Choroid plexus epithelial cell (primary cell): ENCODE measurements at regions not wholly inside any gene's neighbourhood (a gene's known extent, or its start where the extent isn't known, plus 50 kb on each side); places are given as distances from the start of the nearest gene placed in this dataset.

Experiments used
- DNase-seq: peaks from one replicate; pipeline ENCODE4 v3.0.0-alpha.2; 2010; ENCODE audit warnings: low read depth
- H3K4me3 ChIP-seq: 2 replicates; pipeline ENCODE4 v1.5.1; 2011; ENCODE audit warnings: low read depth, mild to moderate bottlenecking, control low read depth, low read length, moderate library complexity
- TF ChIP-seq, protein P1 (sequence below): conservative IDR thresholded peaks from 2 replicates; pipeline ENCODE4 v1.5.1; 2011; ENCODE audit warnings: low read depth, mild to moderate bottlenecking, control low read depth, inconsistent platforms, low read length, moderate library complexity

DNA sequence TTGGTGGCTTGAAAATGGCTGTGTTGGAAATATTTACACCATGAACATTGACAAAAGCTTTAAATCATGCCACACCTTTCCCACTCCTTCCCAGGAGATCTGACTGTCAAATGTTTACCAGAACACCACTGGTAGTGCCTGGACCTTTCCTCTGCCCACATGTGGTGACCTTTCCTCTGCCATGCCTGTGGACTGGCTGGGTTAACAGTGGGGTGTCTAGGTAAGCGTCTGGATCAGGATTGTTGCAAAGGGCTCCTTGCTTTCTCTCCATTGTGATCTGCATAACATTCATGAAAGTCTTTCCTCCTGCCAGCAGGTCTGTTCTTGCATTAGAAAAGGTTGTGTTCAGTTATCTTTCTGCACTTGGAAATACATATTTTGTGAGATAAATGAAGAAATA, 572.7 kb downstream of the DHX35 start:
- H3K4me3 ChIP-seq: no peak overlapping the region
- TF ChIP-seq, protein P1, sequence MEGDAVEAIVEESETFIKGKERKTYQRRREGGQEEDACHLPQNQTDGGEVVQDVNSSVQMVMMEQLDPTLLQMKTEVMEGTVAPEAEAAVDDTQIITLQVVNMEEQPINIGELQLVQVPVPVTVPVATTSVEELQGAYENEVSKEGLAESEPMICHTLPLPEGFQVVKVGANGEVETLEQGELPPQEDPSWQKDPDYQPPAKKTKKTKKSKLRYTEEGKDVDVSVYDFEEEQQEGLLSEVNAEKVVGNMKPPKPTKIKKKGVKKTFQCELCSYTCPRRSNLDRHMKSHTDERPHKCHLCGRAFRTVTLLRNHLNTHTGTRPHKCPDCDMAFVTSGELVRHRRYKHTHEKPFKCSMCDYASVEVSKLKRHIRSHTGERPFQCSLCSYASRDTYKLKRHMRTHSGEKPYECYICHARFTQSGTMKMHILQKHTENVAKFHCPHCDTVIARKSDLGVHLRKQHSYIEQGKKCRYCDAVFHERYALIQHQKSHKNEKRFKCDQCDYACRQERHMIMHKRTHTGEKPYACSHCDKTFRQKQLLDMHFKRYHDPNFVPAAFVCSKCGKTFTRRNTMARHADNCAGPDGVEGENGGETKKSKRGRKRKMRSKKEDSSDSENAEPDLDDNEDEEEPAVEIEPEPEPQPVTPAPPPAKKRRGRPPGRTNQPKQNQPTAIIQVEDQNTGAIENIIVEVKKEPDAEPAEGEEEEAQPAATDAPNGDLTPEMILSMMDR: no peak
- no peak for DNase-seq

DNA sequence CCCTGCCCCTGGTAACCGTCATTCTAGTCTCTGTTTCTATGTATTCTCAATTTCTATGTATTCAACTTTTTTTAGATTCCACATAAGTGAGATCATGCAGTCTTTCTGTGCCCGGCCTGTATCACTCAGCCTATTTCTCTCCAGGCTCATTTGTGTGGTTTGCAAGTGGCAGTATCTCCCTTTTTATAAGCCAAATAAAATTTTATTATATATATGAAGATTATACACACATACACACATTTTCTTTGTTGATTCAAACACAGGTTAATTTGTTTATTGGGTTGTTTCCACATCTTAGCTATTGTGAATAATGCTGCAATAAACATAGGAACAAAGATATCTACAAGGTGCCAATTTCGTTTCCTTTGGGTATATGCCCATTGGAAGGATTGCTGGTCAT, 571.7 kb downstream of the DHX35 start:
- TF ChIP-seq, protein P1: no peak
- H3K4me3 ChIP-seq: no peak overlapping the region

DNA sequence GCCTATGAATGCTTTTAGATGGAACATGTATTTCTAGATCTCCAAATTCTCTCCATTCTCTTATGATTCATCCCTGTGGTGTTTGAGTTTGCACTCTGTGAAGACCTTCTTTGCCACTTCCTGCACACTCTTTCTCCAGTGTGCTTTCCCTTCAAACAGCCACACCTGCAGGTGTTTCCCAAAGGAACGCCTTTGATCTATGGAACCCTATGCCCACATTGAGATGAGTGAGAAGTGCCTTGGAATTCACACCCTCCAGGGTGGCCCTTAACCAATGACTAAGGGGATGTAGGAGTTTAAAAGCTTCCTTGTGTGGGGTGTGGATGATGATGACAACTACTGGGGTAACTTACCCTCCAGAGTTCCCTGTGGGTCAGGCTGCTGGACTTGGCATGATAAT, 570.1 kb downstream of the DHX35 start:
- no peak for DNase-seq
- no peak overlapping the region for H3K4me3 ChIP-seq
- TF ChIP-seq, protein P1: no peak

More for the DNA sequence above, 571.7 kb downstream of the DHX35 start:
- DNase-seq: no peak

DNA sequence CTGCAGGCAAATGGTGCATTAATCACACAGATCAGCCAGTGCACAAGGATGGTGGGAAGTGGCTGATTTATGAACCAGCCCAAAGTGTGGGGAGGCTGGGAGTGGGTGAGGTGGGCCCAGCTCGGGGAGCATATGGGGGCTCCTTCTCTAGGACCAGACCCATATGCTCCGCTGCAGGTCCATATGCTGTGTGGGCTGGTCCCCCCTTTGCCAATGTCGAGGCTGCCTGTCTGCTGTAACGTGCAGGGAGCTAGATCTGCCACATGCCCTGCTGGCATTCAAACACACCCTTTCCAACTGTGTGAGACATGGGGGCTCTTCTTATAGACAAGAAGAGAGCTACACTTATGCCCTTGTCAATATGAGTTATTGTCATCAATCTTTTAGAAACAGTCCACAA, 566.3 kb downstream of the DHX35 start:
- no peak overlapping the region for H3K4me3 ChIP-seq
- TF ChIP-seq, protein P1: no peak
- DNase-seq: no peak

DNA sequence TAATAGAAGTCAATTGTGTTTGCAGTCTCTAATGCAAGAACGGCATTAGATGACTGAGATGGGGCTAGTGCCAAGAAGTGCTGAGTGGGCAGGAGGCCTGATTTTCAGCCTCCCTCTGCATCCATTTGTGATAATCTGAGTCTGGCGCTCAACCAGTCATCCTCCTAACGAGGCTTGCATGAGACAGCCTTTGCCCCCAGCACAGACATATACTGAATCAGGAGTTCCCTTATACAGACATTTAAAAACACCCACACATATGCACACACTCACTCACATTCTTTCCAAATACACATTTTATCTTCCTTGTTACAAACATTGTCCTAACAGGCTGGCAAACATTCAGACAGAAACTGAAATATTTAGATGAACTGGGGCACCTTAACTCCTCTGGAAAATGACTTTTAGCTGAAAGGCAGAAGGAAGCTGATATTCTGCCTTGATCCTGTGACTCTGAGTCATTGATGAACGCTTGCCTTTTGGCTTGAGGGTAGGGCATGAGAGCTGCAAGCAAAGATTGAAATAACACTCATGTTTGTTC, 562.3 kb downstream of the DHX35 start:
- no peak overlapping the region for H3K4me3 ChIP-seq
- TF ChIP-seq, protein P1: no peak
- peak; percentile 13 for DNase-seq

DNA sequence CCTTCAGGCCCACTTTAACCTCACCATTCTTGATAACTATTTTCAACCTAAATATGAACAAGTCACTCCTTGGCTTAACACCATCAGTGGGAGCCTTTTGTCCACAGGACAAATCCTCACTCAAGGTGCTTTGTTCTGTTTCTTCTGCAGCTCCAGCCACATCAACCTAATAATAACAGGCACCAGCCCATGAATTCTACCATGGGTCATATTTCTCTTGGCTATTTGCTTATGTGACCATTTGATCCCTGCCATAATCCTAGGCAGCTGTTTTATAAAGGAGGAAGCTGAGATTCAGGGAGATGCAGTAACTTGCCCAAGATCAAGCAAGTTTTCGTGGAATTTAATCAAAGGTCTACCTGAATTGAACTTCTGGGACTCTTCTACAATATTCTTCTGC, 561.3 kb downstream of the DHX35 start:
- TF ChIP-seq, protein P1: no peak
- DNase-seq: no peak
- no peak overlapping the region for H3K4me3 ChIP-seq

DNA sequence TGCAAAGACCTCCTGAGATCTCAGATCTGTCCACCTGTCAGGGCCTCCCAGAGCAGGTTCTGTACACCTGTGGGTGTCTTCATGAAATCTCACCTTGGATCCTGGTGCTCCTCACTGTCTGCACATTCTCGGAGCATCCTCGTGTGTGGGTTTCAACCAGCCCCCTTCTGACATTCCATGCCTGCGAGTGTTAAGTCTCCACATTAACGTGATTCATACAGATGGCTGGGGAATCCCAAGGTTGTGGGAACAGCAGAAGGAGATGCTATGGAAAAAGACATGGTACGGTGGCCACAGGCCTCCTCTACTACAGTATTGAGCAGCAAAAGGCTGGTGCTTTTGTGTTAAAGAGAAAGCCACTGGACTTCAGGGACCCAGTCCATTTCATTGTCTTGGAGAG, 556.5 kb downstream of the DHX35 start:
- no peak for DNase-seq
- TF ChIP-seq, protein P1: no peak
- H3K4me3 ChIP-seq: no peak overlapping the region
